ENCODE measurements at regions not wholly inside any gene's neighbourhood (a gene's known extent, or its start where the extent isn't known, plus 50 kb on each side); places are given as distances from the start of the nearest gene placed in this dataset.

DNA sequence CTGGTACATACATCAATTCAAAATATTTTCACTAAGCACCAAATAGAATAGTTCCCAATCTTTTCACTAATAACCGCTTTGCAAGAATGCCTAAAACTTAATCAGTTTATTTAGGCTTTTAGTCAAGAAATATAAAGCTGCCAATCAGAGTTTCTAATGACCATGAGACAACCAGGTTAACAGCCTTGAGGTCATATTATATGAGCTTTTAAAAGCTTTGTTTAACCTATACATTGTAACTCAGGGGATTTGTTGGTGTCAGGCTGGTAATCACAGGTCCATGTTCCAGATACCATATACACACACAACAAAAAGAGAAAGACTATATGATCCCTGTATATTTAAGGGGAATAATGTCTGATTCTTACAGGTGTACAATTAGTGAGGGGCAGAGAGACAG, 246.2 kb upstream of the ADGRL2 start:
- Mint-ChIP-seq H3K4me1 (ENCODE audit: low read depth) (peaks cover under 1% of the 10 kb centered on the region), H3K4me3 (ENCODE audit: low read depth) (no peak overlapping the region), H3K9me3 (no peaks in the 10 kb centered on the region), H3K27me3 (ENCODE audit: low read depth) (no peaks in the 10 kb centered on the region), H3K36me3 (ENCODE audit: low read depth) (no peaks in the 10 kb centered on the region), H3K27ac (no peak overlapping the region)
- intact Hi-C loops (cut with micrococcal nuclease) = no loop called here
- no peak for DNase-seq (ENCODE audit: low spot score)

DNA sequence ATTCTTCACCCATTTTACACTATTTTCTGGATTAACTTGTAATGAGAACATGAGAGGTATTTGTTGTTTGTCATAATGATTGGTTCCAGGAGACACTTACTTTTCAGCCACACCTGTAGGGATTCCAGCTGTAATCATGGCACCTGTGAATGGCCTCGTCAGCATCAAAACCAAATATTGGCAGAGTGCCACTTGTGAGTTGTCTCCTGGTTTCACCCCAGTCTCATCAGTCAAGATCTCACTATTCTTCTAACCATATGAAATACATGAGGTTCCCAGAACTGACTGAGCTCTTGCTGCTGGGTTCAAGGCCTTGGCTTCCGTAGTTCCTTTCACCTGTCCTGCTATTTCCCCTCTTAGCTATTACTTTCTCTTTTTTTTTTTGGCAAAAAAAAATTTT, 246.6 kb upstream of the ADGRL2 start:
- H3K4me3 Mint-ChIP-seq (ENCODE audit: low read depth) = no peak overlapping the region
- DNase-seq (ENCODE audit: low spot score) = no peak
- H3K4me1 Mint-ChIP-seq (ENCODE audit: low read depth) = peaks cover 4% of the 10 kb centered on the region
- intact Hi-C loops (cut with micrococcal nuclease) = no loop called here
- H3K36me3 Mint-ChIP-seq (ENCODE audit: low read depth) = no peaks in the 10 kb centered on the region
- no peak overlapping the region for H3K27ac Mint-ChIP-seq
- no peaks in the 10 kb centered on the region for H3K27me3 Mint-ChIP-seq (ENCODE audit: low read depth)
- H3K9me3 Mint-ChIP-seq = no peaks in the 10 kb centered on the region

DNA sequence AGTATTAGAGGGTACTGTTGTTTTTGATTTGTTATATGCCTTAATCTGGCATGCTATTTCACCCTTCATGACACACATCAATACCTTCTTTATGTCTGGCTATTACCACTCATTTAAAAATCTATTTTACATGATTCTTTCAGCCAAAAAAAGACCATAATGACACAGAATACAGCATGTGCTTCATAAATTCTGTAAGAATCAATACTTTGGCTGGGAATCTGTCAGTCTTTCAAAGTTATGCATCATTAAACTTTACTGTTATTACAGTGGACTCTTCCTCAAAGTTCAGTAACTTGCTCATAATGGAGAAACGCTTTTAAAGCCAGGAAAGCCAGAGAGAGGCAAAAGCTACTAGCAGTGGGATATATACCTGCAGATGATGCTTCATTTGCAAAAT, 247.2 kb upstream of the ADGRL2 start:
- Mint-ChIP-seq H3K27me3 (ENCODE audit: low read depth) (no peaks in the 10 kb centered on the region), H3K4me3 (ENCODE audit: low read depth) (no peak overlapping the region), H3K36me3 (ENCODE audit: low read depth) (no peaks in the 10 kb centered on the region), H3K9me3 (no peaks in the 10 kb centered on the region), H3K27ac (no peak overlapping the region), H3K4me1 (ENCODE audit: low read depth) (peaks cover 7% of the 10 kb centered on the region)
- intact Hi-C loops (cut with micrococcal nuclease) = no loop called here
- no peak for DNase-seq (ENCODE audit: low spot score)

- no peak for DNase-seq (ENCODE audit: low spot score)
- H3K4me3 Mint-ChIP-seq (ENCODE audit: low read depth) = no peak overlapping the region
- peaks cover 12% of the 10 kb centered on the region for H3K4me1 Mint-ChIP-seq (ENCODE audit: low read depth)
- no peaks in the 10 kb centered on the region for H3K27me3 Mint-ChIP-seq (ENCODE audit: low read depth)
- H3K36me3 Mint-ChIP-seq (ENCODE audit: low read depth) = no peaks in the 10 kb centered on the region
- intact Hi-C loops (cut with micrococcal nuclease) = no loop called here
- no peak overlapping the region for H3K27ac Mint-ChIP-seq
- H3K9me3 Mint-ChIP-seq = no peaks in the 10 kb centered on the region
These were observed 248.8 kb upstream of the ADGRL2 start for GRCh38 chr1:81551946-81552345.

GRCh38 chr1:81550753-81551152, 250.0 kb upstream of the ADGRL2 start:
- H3K9me3 Mint-ChIP-seq = no peaks in the 10 kb centered on the region
- H3K4me1 Mint-ChIP-seq (ENCODE audit: low read depth) = peaks cover 12% of the 10 kb centered on the region
- no peak overlapping the region for H3K4me3 Mint-ChIP-seq (ENCODE audit: low read depth)
- no peaks in the 10 kb centered on the region for H3K27me3 Mint-ChIP-seq (ENCODE audit: low read depth)
- intact Hi-C loops (cut with micrococcal nuclease) = no loop called here
- H3K36me3 Mint-ChIP-seq (ENCODE audit: low read depth) = no peaks in the 10 kb centered on the region
- H3K27ac Mint-ChIP-seq = no peak overlapping the region
- DNase-seq (ENCODE audit: low spot score) = no peak

DNA sequence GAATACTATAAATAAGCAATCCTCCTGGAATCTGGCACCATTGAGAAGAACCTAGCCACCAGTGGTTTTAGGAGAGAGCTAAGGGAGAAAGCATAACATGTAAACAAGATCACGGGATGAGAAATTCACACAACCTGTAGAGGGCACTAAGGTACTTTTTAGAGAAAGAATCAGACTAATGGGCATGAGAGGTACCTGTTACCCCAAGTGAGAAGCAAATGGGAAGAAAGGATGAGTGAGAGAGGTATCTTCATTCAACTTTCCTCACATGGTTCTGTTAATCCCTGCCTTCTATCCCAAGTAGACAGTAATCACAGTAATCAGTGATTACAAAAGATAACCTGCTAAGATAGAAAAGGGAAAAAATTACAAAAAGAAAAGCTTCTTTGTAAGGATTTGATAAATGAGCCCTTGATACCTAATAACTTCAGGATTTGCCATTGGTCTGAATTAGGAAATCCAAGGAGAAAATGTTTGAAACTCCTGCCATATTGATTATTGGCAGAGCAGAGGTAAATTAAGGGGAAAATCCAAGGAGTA, 251.1 kb upstream of the ADGRL2 start:
- Mint-ChIP-seq H3K27me3 (ENCODE audit: low read depth) (no peaks in the 10 kb centered on the region), H3K4me1 (ENCODE audit: low read depth) (peaks cover 12% of the 10 kb centered on the region), H3K9me3 (no peaks in the 10 kb centered on the region), H3K27ac (no peak overlapping the region), H3K36me3 (ENCODE audit: low read depth) (no peaks in the 10 kb centered on the region), H3K4me3 (ENCODE audit: low read depth) (no peak overlapping the region)
- DNase-seq (ENCODE audit: low spot score) = no peak
- intact Hi-C loops (cut with micrococcal nuclease) = no loop called here

- H3K4me1 Mint-ChIP-seq (ENCODE audit: low read depth) = peaks cover 12% of the 10 kb centered on the region
- no peaks in the 10 kb centered on the region for H3K9me3 Mint-ChIP-seq
- no peaks in the 10 kb centered on the region for H3K27me3 Mint-ChIP-seq (ENCODE audit: low read depth)
- no peaks in the 10 kb centered on the region for H3K36me3 Mint-ChIP-seq (ENCODE audit: low read depth)
- intact Hi-C loops (cut with micrococcal nuclease) = no loop called here
- H3K4me3 Mint-ChIP-seq (ENCODE audit: low read depth) = no peak overlapping the region
- DNase-seq (ENCODE audit: low spot score) = no peak
- no peak overlapping the region for H3K27ac Mint-ChIP-seq
These were observed 251.7 kb upstream of the ADGRL2 start for GRCh38 chr1:81548918-81549587.

DNA sequence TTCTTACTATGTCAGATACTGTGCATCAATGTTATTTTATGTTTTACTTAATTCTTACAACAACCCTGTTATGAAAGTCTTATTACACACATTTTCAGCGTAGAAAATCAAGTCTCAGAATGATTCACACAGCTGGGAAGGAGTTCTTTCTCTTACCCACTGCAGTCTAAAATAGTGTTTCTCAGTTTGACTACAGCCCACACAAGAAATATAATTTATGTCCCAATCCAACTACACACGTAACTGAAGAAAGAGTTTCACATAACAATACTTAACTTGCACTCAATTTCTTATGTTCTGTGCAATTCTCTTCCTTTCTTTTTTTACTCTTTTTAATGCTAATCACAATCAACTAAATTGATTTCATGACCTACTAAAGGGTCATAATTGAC, 252.8 kb upstream of the ADGRL2 start:
- no peak for DNase-seq (ENCODE audit: low spot score)
- H3K4me1 Mint-ChIP-seq (ENCODE audit: low read depth) = peaks cover 12% of the 10 kb centered on the region
- no peak overlapping the region for H3K4me3 Mint-ChIP-seq (ENCODE audit: low read depth)
- intact Hi-C loops (cut with micrococcal nuclease) = no loop called here
- no peaks in the 10 kb centered on the region for H3K9me3 Mint-ChIP-seq
- no peak overlapping the region for H3K27ac Mint-ChIP-seq
- H3K36me3 Mint-ChIP-seq (ENCODE audit: low read depth) = no peaks in the 10 kb centered on the region
- no peaks in the 10 kb centered on the region for H3K27me3 Mint-ChIP-seq (ENCODE audit: low read depth)

GRCh38 chr1:81547261-81547911, 253.3 kb upstream of the ADGRL2 start:
- Mint-ChIP-seq H3K9me3 (no peaks in the 10 kb centered on the region), H3K4me3 (ENCODE audit: low read depth) (no peak overlapping the region)

GRCh38 chr1:81545734-81546133, 255.0 kb upstream of the ADGRL2 start:
- no peaks in the 10 kb centered on the region for H3K27me3 Mint-ChIP-seq (ENCODE audit: low read depth)
- intact Hi-C loops (cut with micrococcal nuclease) = no loop called here
- H3K36me3 Mint-ChIP-seq (ENCODE audit: low read depth) = no peaks in the 10 kb centered on the region

More at GRCh38 chr1:81547261-81547911, 253.3 kb upstream of the ADGRL2 start:
- Mint-ChIP-seq H3K36me3 (ENCODE audit: low read depth) (no peaks in the 10 kb centered on the region), H3K4me1 (ENCODE audit: low read depth) (peaks cover 12% of the 10 kb centered on the region), H3K27me3 (ENCODE audit: low read depth) (no peaks in the 10 kb centered on the region), H3K27ac (no peak overlapping the region)
- intact Hi-C loops (cut with micrococcal nuclease) = no loop called here
- DNase-seq (ENCODE audit: low spot score) = no peak

GRCh38 chr1:81543764-81544163, 257.0 kb upstream of the ADGRL2 start:
- no peaks in the 10 kb centered on the region for H3K9me3 Mint-ChIP-seq
- no peak overlapping the region for H3K4me3 Mint-ChIP-seq (ENCODE audit: low read depth)
- intact Hi-C loops (cut with micrococcal nuclease) = no loop called here
- no peaks in the 10 kb centered on the region for H3K36me3 Mint-ChIP-seq (ENCODE audit: low read depth)
- no peak for DNase-seq (ENCODE audit: low spot score)
- peaks cover 5% of the 10 kb centered on the region for H3K4me1 Mint-ChIP-seq (ENCODE audit: low read depth)
- no peak overlapping the region for H3K27ac Mint-ChIP-seq
- H3K27me3 Mint-ChIP-seq (ENCODE audit: low read depth) = no peaks in the 10 kb centered on the region

More at GRCh38 chr1:81545734-81546133, 255.0 kb upstream of the ADGRL2 start:
- DNase-seq (ENCODE audit: low spot score) = no peak
- Mint-ChIP-seq H3K9me3 (no peaks in the 10 kb centered on the region), H3K4me3 (ENCODE audit: low read depth) (no peak overlapping the region), H3K27ac (no peak overlapping the region), H3K4me1 (ENCODE audit: low read depth) (peaks cover 12% of the 10 kb centered on the region)

DNA sequence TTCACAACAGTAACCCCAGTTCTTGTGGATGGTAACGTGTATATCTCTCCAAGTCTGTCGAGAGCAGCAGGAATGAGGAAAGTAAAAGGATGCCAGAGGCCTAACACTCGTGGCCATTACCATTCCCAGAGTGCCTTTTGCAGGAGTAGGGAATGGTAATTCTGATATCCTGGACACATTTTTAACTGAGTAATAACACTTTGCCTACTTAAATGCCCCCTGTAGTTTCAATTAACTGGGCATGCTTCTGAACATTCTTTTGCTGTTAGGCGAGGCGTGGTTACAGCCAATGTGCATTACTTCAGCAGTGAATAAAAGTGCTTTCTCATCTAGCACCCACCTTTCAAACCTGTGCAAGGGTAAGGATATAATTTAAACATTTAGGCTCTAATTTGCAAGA, 258.5 kb upstream of the ADGRL2 start:
- no peak overlapping the region for H3K27ac Mint-ChIP-seq
- no peak overlapping the region for H3K4me3 Mint-ChIP-seq (ENCODE audit: low read depth)
- H3K4me1 Mint-ChIP-seq (ENCODE audit: low read depth) = no peaks in the 10 kb centered on the region
- H3K36me3 Mint-ChIP-seq (ENCODE audit: low read depth) = no peaks in the 10 kb centered on the region
- no peak for DNase-seq (ENCODE audit: low spot score)
- no peaks in the 10 kb centered on the region for H3K9me3 Mint-ChIP-seq
- intact Hi-C loops (cut with micrococcal nuclease) = no loop called here
- H3K27me3 Mint-ChIP-seq (ENCODE audit: low read depth) = no peaks in the 10 kb centered on the region

DNA sequence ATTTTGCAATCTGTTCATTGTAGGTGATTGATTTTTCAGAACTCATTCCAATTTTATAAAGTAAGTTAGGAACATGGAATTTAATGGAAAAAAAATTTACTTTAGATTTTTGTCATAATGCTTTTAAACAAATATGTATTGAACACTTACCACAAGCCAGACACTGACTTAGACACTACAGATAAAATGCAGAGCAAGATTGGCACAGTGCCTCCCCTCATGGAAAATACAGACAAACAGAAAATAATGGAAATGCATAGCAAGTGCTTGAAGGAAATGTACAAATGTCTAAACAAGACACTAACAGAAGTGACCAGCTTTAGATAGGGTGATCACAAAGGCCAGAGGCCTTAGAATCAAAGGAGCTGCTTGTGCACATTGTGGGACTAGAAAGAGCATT, 260.5 kb upstream of the ADGRL2 start:
- H3K4me3 Mint-ChIP-seq (ENCODE audit: low read depth) = no peak overlapping the region
- H3K9me3 Mint-ChIP-seq = no peaks in the 10 kb centered on the region
- no peaks in the 10 kb centered on the region for H3K4me1 Mint-ChIP-seq (ENCODE audit: low read depth)
- H3K27ac Mint-ChIP-seq = no peak overlapping the region
- no peaks in the 10 kb centered on the region for H3K27me3 Mint-ChIP-seq (ENCODE audit: low read depth)
- intact Hi-C loops (cut with micrococcal nuclease) = no loop called here
- no peaks in the 10 kb centered on the region for H3K36me3 Mint-ChIP-seq (ENCODE audit: low read depth)
- no peak for DNase-seq (ENCODE audit: low spot score)

All from activated T-helper 2 cell treated with anti-CD3 and anti-CD28 coated beads, Interferon-gamma antibody, Interleukin-2, Interleukin-4, amounts not matched to agents 10 μg/mL and 5 μg/mL and 100 μg/mL, durations not matched to agents 14 hours and 24 hours and 36 hours (primary cell).